HepG2 (cell line): ENCODE measurements at regions not wholly inside any gene's neighbourhood (a gene's known extent, or its start where the extent isn't known, plus 50 kb on each side); places are given as distances from the start of the nearest gene placed in this dataset.

ENCODE experiments used
- ATAC-seq: fragments of 200-7000 bp; cut with Tn5 transposase; 3 replicates; pipeline ENCODE4 v1.9.1; 2020; ENCODE audit warnings: mild to moderate bottlenecking, moderate library complexity
- BruUV-seq: library from RNA; stranded (reverse); fragments of 400-500 nt; replicated peaks from 2 replicates; lab custom pipeline; 2021; lab: Mats Ljungman, UMichigan
- CTCF ChIA-PET: fragments of 300-600 bp; formaldehyde crosslinking; extraction: SDS; loops from one replicate; lab custom pipeline; 2021; ENCODE audit warnings: low total read pairs, inconsistent platforms, low intra/inter-chr PET ratio; lab: Yijun Ruan, JAX
- POLR2A ChIA-PET: fragments of 350-600 bp; sonication (Branson Sonifier 250); formaldehyde crosslinking; loops from one replicate; lab custom pipeline; 2020; ENCODE audit warnings: antibody characterized with exemption, inconsistent platforms; lab: Yijun Ruan, JAX
- DNase-seq: peaks from one replicate; pipeline ENCODE4 v3.0.0-alpha.2; 2015; ENCODE audit warnings: low spot score
- FAIRE-seq: peaks from 3 replicates; lab custom pipeline; 2011; peaks lifted over from hg19 to GRCh38; lab: Jason Lieb, UNC
- H2AFZ ChIP-seq: one replicate; pipeline ENCODE4 v1.6.1; 2011; ENCODE audit warnings: low read length, inconsistent platforms
- H3K27ac ChIP-seq: fragments of 300-600 bp; 3 replicates; pipeline ENCODE4 v1.8.0; 2011; ENCODE audit warnings: mixed run types, mild to moderate bottlenecking, mixed read lengths, low read length, inconsistent platforms; ENCODE audit not compliant: insufficient read depth; ENCODE audit errors: extremely low read length
- H3K27me3 ChIP-seq, 2 experiments: fragments of 200-600 bp in 1 of 2; 2 replicates in 1 of 2; 3 replicates in 1 of 2; pipeline versions ENCODE4 v1.6.0 to v1.8.0; 2011; ENCODE audit warnings: low read length in 2 of 2, mild to moderate bottlenecking in 2 of 2, moderate library complexity in 2 of 2, inconsistent platforms in 1 of 2; ENCODE audit not compliant: insufficient read depth in 2 of 2, control insufficient read depth in 1 of 2
- H3K36me3 ChIP-seq, 2 experiments: fragments of 200-600 bp in 1 of 2; replicated peaks in 1 of 2; 2 replicates in 1 of 2; 3 replicates in 1 of 2; pipeline versions ENCODE4 v1.5.1 to v1.8.0; 2011; ENCODE audit warnings: low read length in 2 of 2, inconsistent platforms in 1 of 2; ENCODE audit not compliant: insufficient read depth in 2 of 2, control insufficient read depth in 1 of 2
- H3K4me1 ChIP-seq: 2 replicates; pipeline ENCODE4 v1.5.1; 2012; ENCODE audit warnings: low read length, inconsistent platforms; ENCODE audit not compliant: insufficient read depth
- H3K4me2 ChIP-seq: 2 replicates; pipeline ENCODE4 v1.6.0; 2011; ENCODE audit warnings: low read depth, low read length, inconsistent platforms
- H3K4me3 ChIP-seq, 3 experiments: fragments of 200-600 bp in 1 of 3; sonication (generic), shearing (Covaris generic) in 1 of 3; replicated peaks in 1 of 3; 2 replicates each; pipeline ENCODE4 v1.5.1; 2011 to 2016; ENCODE audit warnings: low read length in 3 of 3, inconsistent platforms in 2 of 3, low read depth in 2 of 3, mild to moderate bottlenecking in 2 of 3, control low read depth in 1 of 3, mixed read lengths in 1 of 3; ENCODE audit not compliant: insufficient read depth in 1 of 3
- H3K79me2 ChIP-seq: one replicate; pipeline ENCODE4 v1.6.1; 2011; ENCODE audit warnings: low read length, inconsistent platforms; ENCODE audit not compliant: insufficient read depth
- H3K9ac ChIP-seq: 2 replicates; pipeline ENCODE4 v1.6.0; 2011; ENCODE audit warnings: mild to moderate bottlenecking, low read depth, low read length, inconsistent platforms; ENCODE audit not compliant: insufficient read depth
- H3K9me3 ChIP-seq: 2 replicates; pipeline ENCODE4 v1.5.1; 2012; ENCODE audit warnings: mild to moderate bottlenecking, low read length
- H4K20me1 ChIP-seq: 2 replicates; pipeline ENCODE4 v1.6.0; 2011; ENCODE audit warnings: inconsistent platforms, mild to moderate bottlenecking, low read length, moderate library complexity; ENCODE audit not compliant: insufficient read depth
- ATRX ChIP-seq: sonication (generic); formaldehyde crosslinking; IDR thresholded peaks from 2 replicates; pipeline ENCODE4 v1.4.0; 2020; ENCODE audit warnings: missing genetic modification reagents, borderline replicate concordance
- CEBPG ChIP-seq: IDR thresholded peaks from 2 replicates; pipeline ENCODE4 v1.6.1; 2016
- GATAD1 ChIP-seq: IDR thresholded peaks from 2 replicates; pipeline ENCODE4 v1.6.1; 2016; ENCODE audit warnings: missing genetic modification reagents, missing compliant biosample characterization
- JUND ChIP-seq: sonication (generic); formaldehyde crosslinking; IDR thresholded peaks from 2 replicates; pipeline ENCODE4 v1.8.0; 2022; ENCODE audit warnings: mild to moderate bottlenecking, missing genetic modification reagents
- MTA1 ChIP-seq: sonication (generic); formaldehyde crosslinking; IDR thresholded peaks from 2 replicates; pipeline ENCODE4 v1.4.0; 2020; ENCODE audit warnings: missing genetic modification reagents, mild to moderate bottlenecking, borderline replicate concordance
- PCBP1 ChIP-seq: fragments of 200-400 bp; formaldehyde crosslinking; IDR thresholded peaks from 2 replicates; pipeline ENCODE4 v1.6.1; 2017; ENCODE audit warnings: mild to moderate bottlenecking, low read depth, low read length, borderline replicate concordance
- PHF5A ChIP-seq: IDR thresholded peaks from one replicate; pipeline ENCODE4 v1.6.1; 2018; ENCODE audit warnings: low read depth, missing genetic modification reagents; ENCODE audit not compliant: unreplicated experiment
- SOX13 ChIP-seq, 3 experiments: fragments of 450-650 bp in 1 of 3; sonication (generic) in 1 of 3; formaldehyde crosslinking in 1 of 3; IDR thresholded peaks in 2 of 3; conservative IDR thresholded peaks in 1 of 3; 2 replicates each; pipeline versions ENCODE4 v1.5.0 to v1.6.1; 2016 to 2020; ENCODE audit warnings: antibody characterized with exemption in 1 of 3, mild to moderate bottlenecking in 1 of 3, missing compliant biosample characterization in 1 of 3, missing genetic modification reagents in 1 of 3, moderate library complexity in 1 of 3
- ZNF160 ChIP-seq: sonication (generic); formaldehyde crosslinking; IDR thresholded peaks from 2 replicates; pipeline ENCODE4 v1.8.0; 2022; ENCODE audit warnings: mild to moderate bottlenecking, inconsistent platforms, missing genetic modification reagents
- ZNF207 ChIP-seq: fragments of 450-650 bp; IDR thresholded peaks from 2 replicates; pipeline ENCODE4 v1.6.1; 2016; ENCODE audit warnings: antibody characterized with exemption, borderline replicate concordance
- ZNF619 ChIP-seq: sonication (generic); formaldehyde crosslinking; IDR thresholded peaks from 2 replicates; pipeline ENCODE4 v1.4.0; 2020; ENCODE audit warnings: mild to moderate bottlenecking, missing genetic modification reagents
- ZNF644 ChIP-seq: IDR thresholded peaks from 2 replicates; pipeline ENCODE4 v1.6.1; 2016; ENCODE audit warnings: low read depth
- ZNF768 ChIP-seq: sonication (generic); formaldehyde crosslinking; IDR thresholded peaks from 2 replicates; pipeline ENCODE4 v1.4.0; 2020; ENCODE audit warnings: missing genetic modification reagents
- ZNF775 ChIP-seq: sonication (generic); formaldehyde crosslinking; IDR thresholded peaks from 2 replicates; pipeline ENCODE4 v1.4.0; 2020; ENCODE audit warnings: missing genetic modification reagents, mild to moderate bottlenecking, moderate library complexity, borderline replicate concordance
- ZNF839 ChIP-seq: sonication (generic); formaldehyde crosslinking; IDR thresholded peaks from 2 replicates; pipeline ENCODE4 v1.4.0; 2020; ENCODE audit warnings: missing genetic modification reagents, mild to moderate bottlenecking, borderline replicate concordance
- ZSCAN9 ChIP-seq: IDR thresholded peaks from 2 replicates; pipeline ENCODE4 v1.6.1; 2016; ENCODE audit warnings: borderline replicate concordance
- in situ Hi-C: cut with HindIII; loops from 2 replicates; pipeline ENCODE4 v1.10.0; 2017; ENCODE audit warnings: low pct_unique_long_range_greater_than_20kb; ENCODE audit not compliant: extremely low pct_ligation_motif_present
- intact Hi-C: fragments of 100-400 bp; cut with micrococcal nuclease; formaldehyde crosslinking; loops from one replicate; pipeline ENCODE4 v1.10.0; 2022; ENCODE audit not compliant: unreplicated experiment
- TF ChIP-seq, protein P1 (sequence below): sonication (generic); formaldehyde crosslinking; IDR thresholded peaks from 2 replicates; pipeline ENCODE4 v1.4.0; 2020; ENCODE audit warnings: missing genetic modification reagents, borderline replicate concordance
- TF ChIP-seq, protein P2 (sequence below): sonication (generic); formaldehyde crosslinking; IDR thresholded peaks from 2 replicates; pipeline ENCODE4 v1.8.1; 2023; ENCODE audit warnings: mild to moderate bottlenecking, missing genetic modification reagents

DNA sequence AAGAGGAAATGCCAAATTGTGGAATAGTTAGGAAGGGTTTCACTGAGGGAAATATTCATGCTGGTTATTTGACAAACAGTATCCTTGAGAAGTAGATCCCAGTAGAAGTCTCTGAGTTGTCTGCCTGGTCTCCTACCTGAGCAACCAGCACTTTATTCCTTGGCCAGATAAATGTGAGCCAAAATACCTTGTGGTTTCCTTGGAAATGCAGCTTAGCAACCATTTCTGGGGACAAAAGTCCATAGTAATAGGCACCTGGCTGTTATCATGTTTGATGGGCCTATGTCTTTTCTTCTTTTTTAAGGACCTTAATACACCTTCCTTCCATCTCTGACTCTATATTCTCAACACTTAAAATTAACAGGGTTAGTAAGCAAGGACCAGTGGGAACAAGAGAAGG lies 217.1 kb upstream of the MARCKS start:
- no peaks in the 10 kb centered on the region for H3K36me3 ChIP-seq
- ChIA-PET POLR2A (no interaction called here), CTCF (no interaction called here)
- H3K9me3 ChIP-seq: no peaks in the 10 kb centered on the region
- no peaks in the 10 kb centered on the region for H3K27me3 ChIP-seq
- no peak for TF ChIP-seq CEBPG
- TF ChIP-seq PHF5A (CRISPR knock-in tag): no peak
- TF ChIP-seq, protein P1, sequence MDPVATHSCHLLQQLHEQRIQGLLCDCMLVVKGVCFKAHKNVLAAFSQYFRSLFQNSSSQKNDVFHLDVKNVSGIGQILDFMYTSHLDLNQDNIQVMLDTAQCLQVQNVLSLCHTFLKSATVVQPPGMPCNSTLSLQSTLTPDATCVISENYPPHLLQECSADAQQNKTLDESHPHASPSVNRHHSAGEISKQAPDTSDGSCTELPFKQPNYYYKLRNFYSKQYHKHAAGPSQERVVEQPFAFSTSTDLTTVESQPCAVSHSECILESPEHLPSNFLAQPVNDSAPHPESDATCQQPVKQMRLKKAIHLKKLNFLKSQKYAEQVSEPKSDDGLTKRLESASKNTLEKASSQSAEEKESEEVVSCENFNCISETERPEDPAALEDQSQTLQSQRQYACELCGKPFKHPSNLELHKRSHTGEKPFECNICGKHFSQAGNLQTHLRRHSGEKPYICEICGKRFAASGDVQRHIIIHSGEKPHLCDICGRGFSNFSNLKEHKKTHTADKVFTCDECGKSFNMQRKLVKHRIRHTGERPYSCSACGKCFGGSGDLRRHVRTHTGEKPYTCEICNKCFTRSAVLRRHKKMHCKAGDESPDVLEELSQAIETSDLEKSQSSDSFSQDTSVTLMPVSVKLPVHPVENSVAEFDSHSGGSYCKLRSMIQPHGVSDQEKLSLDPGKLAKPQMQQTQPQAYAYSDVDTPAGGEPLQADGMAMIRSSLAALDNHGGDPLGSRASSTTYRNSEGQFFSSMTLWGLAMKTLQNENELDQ (CRISPR knock-in tag): no peak
- no peak for TF ChIP-seq ZNF775 (CRISPR knock-in tag)
- TF ChIP-seq ZNF619 (CRISPR knock-in tag): no peak
- no peak for TF ChIP-seq ZNF160
- no peak for TF ChIP-seq ZNF644 (CRISPR knock-in tag)
- no peak for TF ChIP-seq PCBP1
- no peak for TF ChIP-seq JUND (CRISPR knock-in tag)
- no peak for TF ChIP-seq ZSCAN9 (CRISPR knock-in tag)
- no peak for TF ChIP-seq ZNF839 (CRISPR knock-in tag)
- no peak for TF ChIP-seq MTA1
- TF ChIP-seq ZNF207: no peak
- TF ChIP-seq, protein P2, sequence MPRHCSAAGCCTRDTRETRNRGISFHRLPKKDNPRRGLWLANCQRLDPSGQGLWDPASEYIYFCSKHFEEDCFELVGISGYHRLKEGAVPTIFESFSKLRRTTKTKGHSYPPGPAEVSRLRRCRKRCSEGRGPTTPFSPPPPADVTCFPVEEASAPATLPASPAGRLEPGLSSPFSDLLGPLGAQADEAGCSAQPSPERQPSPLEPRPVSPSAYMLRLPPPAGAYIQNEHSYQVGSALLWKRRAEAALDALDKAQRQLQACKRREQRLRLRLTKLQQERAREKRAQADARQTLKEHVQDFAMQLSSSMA (CRISPR knock-in tag): no peak
- TF ChIP-seq SOX13 (IDR thresholded peaks at IDR 0.05): no peak
- no peak for TF ChIP-seq SOX13 (CRISPR knock-in tag; conservative IDR thresholded peaks at IDR 0.05 in 1 of 2, IDR thresholded peaks at IDR 0.05 in 1 of 2)
- TF ChIP-seq ZNF768 (CRISPR knock-in tag): no peak
- TF ChIP-seq ATRX (CRISPR knock-in tag): no peak
- TF ChIP-seq GATAD1: no peak
- H3K27ac ChIP-seq: peak overlapping the region; percentile 38
- H3K4me2 ChIP-seq: no peak overlapping the region
- ATAC-seq (no peak), DNase-seq (no peak), FAIRE-seq (no peak)
- intact Hi-C loops (loop anchor here (5.0 kb wide), 1 partner anchor 333 kb away; no protein-coding TSS in a partner anchor), in situ Hi-C loops (no loop called here)
- H3K4me1 ChIP-seq: peaks cover 87% of the 10 kb centered on the region
- H3K4me3 ChIP-seq: no peak overlapping the region
- H3K79me2 ChIP-seq: no peaks in the 10 kb centered on the region
- no peak overlapping the region for H2AFZ ChIP-seq
- BruUV-seq: no TSS peak
- H4K20me1 ChIP-seq: no peaks in the 10 kb centered on the region
- H3K9ac ChIP-seq: no peak overlapping the region
